B cell (primary cell): ENCODE measurements at regions not wholly inside any gene's neighbourhood (a gene's known extent, or its start where the extent isn't known, plus 50 kb on each side); places are given as distances from the start of the nearest gene placed in this dataset.

ENCODE experiments used
- ATAC-seq: fragments of 200-7000 bp; cut with Tn5 transposase; one replicate; pipeline ENCODE4 v1.10.0; 2021; ENCODE audit warnings: low read depth, mild to moderate bottlenecking, moderate number of reproducible peaks, moderate library complexity
- CTCF ChIA-PET: fragments of 350-600 bp; sonication (Branson Sonifier 250); formaldehyde crosslinking; loops from one replicate; lab custom pipeline; 2021; ENCODE audit warnings: antibody characterized with exemption, inconsistent platforms; lab: Charles Lee
- POLR2A ChIA-PET: fragments of 350-600 bp; sonication (Branson Sonifier 250); formaldehyde crosslinking; loops from one replicate; lab custom pipeline; 2021; ENCODE audit warnings: antibody characterized with exemption; lab: Charles Lee
- DNase-seq: peaks from one replicate; pipeline ENCODE4 v3.0.0; 2013
- H2AFZ ChIP-seq: 2 replicates; pipeline ENCODE4 v1.6.1; 2012; ENCODE audit warnings: mild to moderate bottlenecking, low read depth, low read length; ENCODE audit not compliant: insufficient read depth, poor library complexity, severe bottlenecking
- H3K27ac ChIP-seq, 2 donors: 1 replicate in 1 of 2; 2 replicates in 1 of 2; pipeline ENCODE4 v1.5.1; 2012 to 2013; ENCODE audit warnings: low read length in 2 of 2, mild to moderate bottlenecking in 2 of 2, moderate library complexity in 1 of 2
- H3K27me3 ChIP-seq, 4 experiments: fragments of 200-600 bp in 1 of 4; sonication (generic) in 1 of 4; replicated peaks in 1 of 4; 1 replicate in 2 of 4; 2 replicates in 2 of 4; pipeline versions ENCODE4 v1.6.1 to v1.7.0; 2013 to 2016; ENCODE audit warnings: low read length in 3 of 4, mild to moderate bottlenecking in 2 of 4, mixed read lengths in 1 of 4, moderate library complexity in 1 of 4; ENCODE audit not compliant: insufficient read depth in 4 of 4, control insufficient read depth in 3 of 4; ENCODE audit errors: control extremely low read depth in 1 of 4
- H3K36me3 ChIP-seq, 2 experiments: replicated peaks in 1 of 2; 1 replicate in 1 of 2; 2 replicates in 1 of 2; pipeline versions ENCODE4 v1.6.1 to v1.7.1; 2013; ENCODE audit warnings: low read length in 1 of 2; ENCODE audit not compliant: insufficient read depth in 2 of 2, control insufficient read depth in 1 of 2; ENCODE audit errors: control extremely low read depth in 1 of 2, extremely low read depth in 1 of 2
- H3K4me1 ChIP-seq, 2 donors: fragments of 200-600 bp in 1 of 2; sonication (generic) in 1 of 2; 1 replicate in 1 of 2; 2 replicates in 1 of 2; pipeline versions ENCODE4 v1.5.1 to v1.6.1; 2013 to 2017; ENCODE audit warnings: low read length in 2 of 2; ENCODE audit not compliant: control insufficient read depth in 2 of 2, insufficient read depth in 2 of 2
- H3K4me2 ChIP-seq: replicated peaks from 2 replicates; pipeline ENCODE3; 2012; ENCODE audit warnings: mild to moderate bottlenecking, low read depth, low read length; ENCODE audit not compliant: poor library complexity, severe bottlenecking
- H3K4me3 ChIP-seq, 5 experiments: fragments of 200-600 bp in 1 of 5; sonication (generic) in 1 of 5; 1 replicate in 3 of 5; 2 replicates in 2 of 5; pipeline versions ENCODE4 v1.5.1 to v1.7.0; 2011 to 2016; ENCODE audit warnings: low read length in 4 of 5, mild to moderate bottlenecking in 4 of 5, low read depth in 2 of 5, control low read depth in 1 of 5, moderate library complexity in 1 of 5; ENCODE audit not compliant: insufficient read depth in 1 of 5; ENCODE audit errors: control extremely low read depth in 1 of 5, extremely low read depth in 1 of 5
- H3K79me2 ChIP-seq: fragments of 200-600 bp; sonication (generic); one replicate; pipeline ENCODE4 v1.6.0; 2016; ENCODE audit warnings: low read length; ENCODE audit not compliant: control insufficient read depth, insufficient read depth
- H3K9ac ChIP-seq: fragments of 200-600 bp; sonication (generic); 2 replicates; pipeline ENCODE4 v1.6.1; 2017; ENCODE audit warnings: mild to moderate bottlenecking, low read length, moderate library complexity
- H3K9me3 ChIP-seq, 3 donors: one replicate each; pipeline versions ENCODE4 v1.6.1 to v1.7.1; 2013; ENCODE audit warnings: low read length in 2 of 3; ENCODE audit not compliant: control insufficient read depth in 2 of 3, insufficient read depth in 1 of 3; ENCODE audit errors: control extremely low read depth in 1 of 3
- H4K20me1 ChIP-seq: 2 replicates; pipeline ENCODE4 v1.6.0; 2012; ENCODE audit warnings: mild to moderate bottlenecking, low read length; ENCODE audit not compliant: insufficient read depth, control insufficient read depth, poor library complexity, severe bottlenecking
- H3K27ac Mint-ChIP-seq: one replicate; pipeline ENCODE4 v1.8.0; 2021; ENCODE audit warnings: mixed read lengths
- H3K27me3 Mint-ChIP-seq: one replicate; pipeline ENCODE4 v1.8.0; 2021; ENCODE audit warnings: mixed read lengths
- H3K4me1 Mint-ChIP-seq: one replicate; pipeline ENCODE4 v1.8.0; 2021; ENCODE audit warnings: mixed read lengths
- H3K4me3 Mint-ChIP-seq: one replicate; pipeline ENCODE4 v1.8.0; 2021; ENCODE audit warnings: mixed read lengths
- H3K9me3 Mint-ChIP-seq: one replicate; pipeline ENCODE4 v1.8.0; 2022; ENCODE audit warnings: mixed read lengths; ENCODE audit not compliant: insufficient read depth
- CTCF ChIP-seq: fragments of 200-600 bp; IDR thresholded peaks from one replicate; pipeline ENCODE4 v1.8.0; 2022; ENCODE audit warnings: antibody characterized with exemption, mild to moderate bottlenecking
- EZH2 ChIP-seq: IDR thresholded peaks from 2 replicates; pipeline ENCODE4 v1.6.1; 2012; ENCODE audit warnings: borderline replicate concordance, low read depth, mild to moderate bottlenecking, moderate library complexity, low read length; ENCODE audit not compliant: insufficient read depth, poor library complexity, severe bottlenecking
- WGBS: methylation state at CpG from one replicate; pipeline ENCODE4 v1.1.5; 2013; ENCODE audit warnings: missing lambda C conversion rate; ENCODE audit not compliant: insufficient coverage; 5-methylcytosine and 5-hydroxymethylcytosine counted together
- intact Hi-C: fragments of 100-400 bp; cut with micrococcal nuclease; formaldehyde crosslinking; loops from one replicate; pipeline ENCODE4 v1.10.0; 2022

- TF ChIP-seq CTCF = no peak
- TF ChIP-seq EZH2 = no peak
- Histone ChIP-seq H2AFZ (no peak overlapping the region), H3K4me2 (no peak overlapping the region), H3K9me3 (no peaks in the 10 kb centered on the region), H3K4me1 (no peaks in the 10 kb centered on the region), H3K27me3 (no peaks in the 10 kb centered on the region), H3K9ac (no peak overlapping the region), H3K4me3 (no peak overlapping the region), H4K20me1 (no peaks in the 10 kb centered on the region), H3K79me2 (no peaks in the 10 kb centered on the region), H3K27ac (no peak overlapping the region), H3K36me3 (no peaks in the 10 kb centered on the region)
- ATAC-seq (no peak), DNase-seq (no peak)
- Mint-ChIP-seq H3K27me3 (peaks cover 3% of the 10 kb centered on the region), H3K9me3 (no peaks in the 10 kb centered on the region), H3K27ac (no peak overlapping the region), H3K4me3 (no peak overlapping the region), H3K4me1 (no peaks in the 10 kb centered on the region)
- WGBS = no CpG with 5 or more reads among the region's 3 CpGs
- intact Hi-C loops = no loop called here
- POLR2A ChIA-PET = no interaction called here
- CTCF ChIA-PET = no interaction called here
These were observed 113.5 kb downstream of the CAAP1 start for GRCh38 chr9:26779062-26779461.

- Mint-ChIP-seq H3K27me3 (peaks cover 6% of the 10 kb centered on the region), H3K4me1 (no peaks in the 10 kb centered on the region), H3K9me3 (no peaks in the 10 kb centered on the region), H3K4me3 (no peak overlapping the region), H3K27ac (no peak overlapping the region)
- WGBS = 60% methylated on average over 3 of the region's 3 CpGs
- no peak overlapping the region for H3K9ac ChIP-seq
- no peak overlapping the region for H2AFZ ChIP-seq
- no peaks in the 10 kb centered on the region for H3K79me2 ChIP-seq
- DNase-seq (no peak), ATAC-seq (no peak)
- no peaks in the 10 kb centered on the region for H4K20me1 ChIP-seq
- H3K4me3 ChIP-seq = no peak overlapping the region
- H3K4me2 ChIP-seq = no peak overlapping the region
- H3K27me3 ChIP-seq = no peaks in the 10 kb centered on the region
- intact Hi-C loops = no loop called here
- no peaks in the 10 kb centered on the region for H3K4me1 ChIP-seq
- no peaks in the 10 kb centered on the region for H3K9me3 ChIP-seq
- H3K27ac ChIP-seq = no peak overlapping the region
- CTCF ChIA-PET = no interaction called here
- H3K36me3 ChIP-seq = no peaks in the 10 kb centered on the region
- TF ChIP-seq CTCF (no peak), EZH2 (no peak)
- POLR2A ChIA-PET = no interaction called here
These were observed 117.2 kb downstream of the CAAP1 start for GRCh38 chr9:26775391-26775790.
